Neutrophil (primary cell): ENCODE measurements at regions not wholly inside any gene's neighbourhood (a gene's known extent, or its start where the extent isn't known, plus 50 kb on each side); places are given as distances from the start of the nearest gene placed in this dataset.

Source experiments
- H3K27ac ChIP-seq: fragments of 200-600 bp; sonication (generic); 2 replicates; pipeline ENCODE4 v1.5.1; 2016; ENCODE audit warnings: mild to moderate bottlenecking, moderate library complexity
- H3K27me3 ChIP-seq: fragments of 200-600 bp; sonication (generic); 2 replicates; pipeline ENCODE4 v1.6.0; 2016; ENCODE audit warnings: mild to moderate bottlenecking
- H3K36me3 ChIP-seq: fragments of 200-600 bp; sonication (generic); 2 replicates; pipeline ENCODE4 v1.5.1; 2017
- H3K4me1 ChIP-seq, 2 experiments: fragments of 200-600 bp in 1 of 2; sonication (generic) in 1 of 2; 1 replicate in 1 of 2; 2 replicates in 1 of 2; pipeline versions ENCODE4 v1.5.1 to v1.6.1; 2013 to 2016; ENCODE audit warnings: low read depth in 1 of 2, low read length in 1 of 2, mild to moderate bottlenecking in 1 of 2, moderate library complexity in 1 of 2; ENCODE audit not compliant: control insufficient read depth in 1 of 2, insufficient read depth in 1 of 2
- H3K4me3 ChIP-seq, 2 experiments: fragments of 200-600 bp in 1 of 2; sonication (generic) in 1 of 2; 1 replicate in 1 of 2; 2 replicates in 1 of 2; pipeline ENCODE4 v1.5.1; 2013 to 2016; ENCODE audit warnings: low read depth in 1 of 2, low read length in 1 of 2, mild to moderate bottlenecking in 1 of 2, moderate library complexity in 1 of 2
- H3K9me3 ChIP-seq: fragments of 200-600 bp; sonication (generic); 2 replicates; pipeline ENCODE4 v1.5.1; 2016
- TF ChIP-seq, protein P1 (sequence below): fragments of 200-600 bp; sonication (generic); IDR thresholded peaks from 2 replicates; pipeline ENCODE4 v1.5.1; 2016; ENCODE audit warnings: antibody characterized with exemption

- Histone ChIP-seq H3K4me3 (no peak overlapping the region), H3K9me3 (no peaks in the 10 kb centered on the region), H3K27ac (no peak overlapping the region), H3K36me3 (no peaks in the 10 kb centered on the region), H3K4me1 (no peaks in the 10 kb centered on the region), H3K27me3 (no peaks in the 10 kb centered on the region)
- TF ChIP-seq, protein P1, sequence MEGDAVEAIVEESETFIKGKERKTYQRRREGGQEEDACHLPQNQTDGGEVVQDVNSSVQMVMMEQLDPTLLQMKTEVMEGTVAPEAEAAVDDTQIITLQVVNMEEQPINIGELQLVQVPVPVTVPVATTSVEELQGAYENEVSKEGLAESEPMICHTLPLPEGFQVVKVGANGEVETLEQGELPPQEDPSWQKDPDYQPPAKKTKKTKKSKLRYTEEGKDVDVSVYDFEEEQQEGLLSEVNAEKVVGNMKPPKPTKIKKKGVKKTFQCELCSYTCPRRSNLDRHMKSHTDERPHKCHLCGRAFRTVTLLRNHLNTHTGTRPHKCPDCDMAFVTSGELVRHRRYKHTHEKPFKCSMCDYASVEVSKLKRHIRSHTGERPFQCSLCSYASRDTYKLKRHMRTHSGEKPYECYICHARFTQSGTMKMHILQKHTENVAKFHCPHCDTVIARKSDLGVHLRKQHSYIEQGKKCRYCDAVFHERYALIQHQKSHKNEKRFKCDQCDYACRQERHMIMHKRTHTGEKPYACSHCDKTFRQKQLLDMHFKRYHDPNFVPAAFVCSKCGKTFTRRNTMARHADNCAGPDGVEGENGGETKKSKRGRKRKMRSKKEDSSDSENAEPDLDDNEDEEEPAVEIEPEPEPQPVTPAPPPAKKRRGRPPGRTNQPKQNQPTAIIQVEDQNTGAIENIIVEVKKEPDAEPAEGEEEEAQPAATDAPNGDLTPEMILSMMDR: no peak
Measured at GRCh38 chr5:77832938-77833337, 56.8 kb upstream of the TBCA start.

- H3K9me3 ChIP-seq: no peaks in the 10 kb centered on the region
- H3K27ac ChIP-seq: no peak overlapping the region
- no peaks in the 10 kb centered on the region for H3K36me3 ChIP-seq
- H3K4me1 ChIP-seq: no peaks in the 10 kb centered on the region
- peaks cover 4% of the 10 kb centered on the region for H3K27me3 ChIP-seq
- TF ChIP-seq, protein P1: no peak
- no peak overlapping the region for H3K4me3 ChIP-seq
Measured at GRCh38 chr5:77832166-77832770, 56.1 kb upstream of the TBCA start.

- Histone ChIP-seq H3K27ac (no peak overlapping the region), H3K36me3 (no peaks in the 10 kb centered on the region), H3K27me3 (peaks cover 20% of the 10 kb centered on the region), H3K4me3 (no peak overlapping the region), H3K9me3 (no peaks in the 10 kb centered on the region), H3K4me1 (no peaks in the 10 kb centered on the region)
- TF ChIP-seq, protein P1: no peak
Measured at GRCh38 chr5:77828445-77828844, 52.3 kb upstream of the TBCA start.
